GM12873 (cell line): ENCODE measurements at regions not wholly inside any gene's neighbourhood (a gene's known extent, or its start where the extent isn't known, plus 50 kb on each side); places are given as distances from the start of the nearest gene placed in this dataset.

ENCODE experiments used
- CTCF ChIP-seq: IDR thresholded peaks from 2 replicates; pipeline ENCODE4 v1.5.1; 2012; ENCODE audit warnings: low read depth, mild to moderate bottlenecking, moderate library complexity, low read length, control low read depth; ENCODE audit not compliant: insufficient read depth; ENCODE audit errors: missing control alignments

DNA sequence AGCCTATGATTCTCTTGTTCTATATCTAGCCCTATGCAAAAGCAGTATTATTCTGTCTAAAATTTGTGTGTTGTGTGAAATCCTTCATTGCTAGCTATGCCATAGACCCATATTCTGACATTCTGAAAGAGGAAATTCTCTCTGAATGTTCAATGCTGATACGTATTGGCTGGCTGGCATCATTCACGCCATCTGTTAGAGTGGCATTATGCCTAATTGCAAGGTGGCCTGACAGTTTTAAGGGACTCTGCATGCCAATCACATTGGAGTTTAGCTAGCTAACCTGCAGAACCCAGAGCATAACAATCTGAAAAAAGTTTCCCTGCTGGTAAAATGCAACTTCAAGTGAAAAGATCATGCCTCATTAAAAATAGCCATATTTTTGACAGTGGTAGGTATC lies 316.0 kb downstream of the SOX11 start:
- no peak for TF ChIP-seq CTCF

DNA sequence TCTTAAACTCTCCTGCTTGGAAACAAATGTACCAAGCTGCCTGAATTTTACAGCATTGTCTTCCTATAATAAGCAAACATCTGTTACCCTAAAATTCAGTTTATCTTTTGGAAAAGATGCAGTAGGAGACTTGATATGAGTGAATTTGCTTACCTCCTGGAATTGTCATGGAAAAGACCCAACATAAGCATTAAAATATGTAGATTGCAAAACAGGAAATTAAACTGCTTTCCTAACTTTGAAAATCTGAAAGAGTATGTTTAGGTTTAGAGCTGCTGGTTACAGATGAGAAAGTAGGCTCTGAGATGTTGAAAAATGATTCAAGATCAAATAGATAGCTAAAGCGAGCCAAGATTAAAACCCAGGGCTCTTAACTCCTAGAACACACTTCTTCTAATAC lies 316.5 kb downstream of the SOX11 start:
- no peak for TF ChIP-seq CTCF

DNA sequence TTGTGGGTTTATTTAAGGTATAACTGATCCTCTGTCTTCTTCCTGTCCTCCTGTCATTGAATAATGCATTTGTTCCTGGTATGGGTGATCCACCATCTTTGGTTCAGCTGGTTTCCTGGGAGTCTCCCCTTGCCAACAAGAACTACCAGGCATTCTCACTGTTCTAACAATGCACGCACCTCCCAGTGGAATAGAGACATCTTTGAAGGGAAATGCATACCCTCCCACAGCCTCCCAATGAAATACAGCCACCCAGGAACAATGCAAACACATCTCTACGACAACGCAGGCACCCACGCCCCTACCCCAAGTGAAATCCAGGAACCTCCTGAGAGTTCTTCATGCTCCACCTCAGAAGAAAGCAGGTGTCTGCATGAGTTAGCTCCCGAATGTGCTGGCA lies 318.0 kb downstream of the SOX11 start:
- TF ChIP-seq CTCF = no peak

- no peak for TF ChIP-seq CTCF
Measured at GRCh38 chr2:6011921-6012320, 319.7 kb downstream of the SOX11 start.

DNA sequence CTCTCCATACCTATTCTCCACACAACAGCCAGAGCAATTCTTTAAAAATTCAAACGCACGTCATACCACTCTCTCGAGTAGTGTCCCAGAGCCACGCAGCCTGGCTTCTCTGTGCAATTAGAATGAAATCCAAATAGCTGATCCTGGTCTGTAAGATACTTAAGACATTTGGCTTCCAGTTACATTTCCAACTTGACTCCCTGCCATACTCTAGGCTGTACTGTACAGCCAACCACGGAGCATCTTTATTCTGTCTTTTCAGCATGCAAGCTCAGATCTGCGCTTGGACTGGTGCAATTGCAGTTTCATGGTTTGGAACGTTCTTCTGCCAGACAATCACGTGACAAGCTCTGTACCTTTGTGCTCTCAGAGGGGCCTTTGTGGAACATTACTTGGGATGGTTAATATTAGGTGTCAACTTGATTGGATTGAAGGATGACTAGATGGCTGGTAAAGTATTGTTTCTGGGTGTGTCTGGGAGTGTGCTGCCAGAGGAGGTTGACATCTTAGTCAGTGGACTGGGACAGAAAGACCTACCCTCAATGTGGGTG lies 325.6 kb downstream of the SOX11 start:
- TF ChIP-seq CTCF = no peak

- no peak for TF ChIP-seq CTCF
Measured at GRCh38 chr2:6024229-6024628, 332.0 kb downstream of the SOX11 start.

DNA sequence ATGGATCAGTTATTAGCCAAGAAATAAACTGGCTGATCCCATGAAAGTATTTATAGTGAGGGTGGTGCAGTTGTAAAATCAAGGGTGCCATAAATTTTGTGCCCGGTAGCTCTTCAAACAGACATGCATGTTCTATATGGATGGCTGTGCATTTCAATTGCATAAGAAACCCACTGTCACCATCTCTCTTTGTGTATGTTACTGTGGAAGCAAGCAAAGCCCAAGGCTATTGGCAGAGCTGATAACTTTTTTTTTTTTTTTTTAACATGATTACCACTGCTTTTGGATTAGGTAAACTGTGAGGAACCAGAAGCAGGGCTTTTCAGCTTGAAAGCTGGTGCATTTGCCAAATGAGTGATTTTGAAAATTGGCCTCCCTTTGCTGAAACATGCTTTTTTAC lies 332.6 kb downstream of the SOX11 start:
- no peak for TF ChIP-seq CTCF
